HepG2 (cell line): ENCODE measurements at regions not wholly inside any gene's neighbourhood (a gene's known extent, or its start where the extent isn't known, plus 50 kb on each side); places are given as distances from the start of the nearest gene placed in this dataset.

ENCODE experiments used
- ATAC-seq: fragments of 200-7000 bp; cut with Tn5 transposase; 3 replicates; pipeline ENCODE4 v1.9.1; 2020; ENCODE audit warnings: mild to moderate bottlenecking, moderate library complexity
- BruUV-seq: library from RNA; stranded (reverse); fragments of 400-500 nt; replicated peaks from 2 replicates; lab custom pipeline; 2021; lab: Mats Ljungman, UMichigan
- CTCF ChIA-PET: fragments of 300-600 bp; formaldehyde crosslinking; extraction: SDS; loops from one replicate; lab custom pipeline; 2021; ENCODE audit warnings: low total read pairs, inconsistent platforms, low intra/inter-chr PET ratio; lab: Yijun Ruan, JAX
- POLR2A ChIA-PET: fragments of 350-600 bp; sonication (Branson Sonifier 250); formaldehyde crosslinking; loops from one replicate; lab custom pipeline; 2020; ENCODE audit warnings: antibody characterized with exemption, inconsistent platforms; lab: Yijun Ruan, JAX
- DNase-seq: peaks from one replicate; pipeline ENCODE4 v3.0.0-alpha.2; 2015; ENCODE audit warnings: low spot score
- FAIRE-seq: peaks from 3 replicates; lab custom pipeline; 2011; peaks lifted over from hg19 to GRCh38; lab: Jason Lieb, UNC
- H2AFZ ChIP-seq: one replicate; pipeline ENCODE4 v1.6.1; 2011; ENCODE audit warnings: low read length, inconsistent platforms
- H3K27ac ChIP-seq: fragments of 300-600 bp; 3 replicates; pipeline ENCODE4 v1.8.0; 2011; ENCODE audit warnings: mixed run types, mild to moderate bottlenecking, mixed read lengths, low read length, inconsistent platforms; ENCODE audit not compliant: insufficient read depth; ENCODE audit errors: extremely low read length
- H3K27me3 ChIP-seq, 2 experiments: fragments of 200-600 bp in 1 of 2; 2 replicates in 1 of 2; 3 replicates in 1 of 2; pipeline versions ENCODE4 v1.6.0 to v1.8.0; 2011; ENCODE audit warnings: low read length in 2 of 2, mild to moderate bottlenecking in 2 of 2, moderate library complexity in 2 of 2, inconsistent platforms in 1 of 2; ENCODE audit not compliant: insufficient read depth in 2 of 2, control insufficient read depth in 1 of 2
- H3K36me3 ChIP-seq, 2 experiments: fragments of 200-600 bp in 1 of 2; replicated peaks in 1 of 2; 2 replicates in 1 of 2; 3 replicates in 1 of 2; pipeline versions ENCODE4 v1.5.1 to v1.8.0; 2011; ENCODE audit warnings: low read length in 2 of 2, inconsistent platforms in 1 of 2; ENCODE audit not compliant: insufficient read depth in 2 of 2, control insufficient read depth in 1 of 2
- H3K4me1 ChIP-seq: 2 replicates; pipeline ENCODE4 v1.5.1; 2012; ENCODE audit warnings: low read length, inconsistent platforms; ENCODE audit not compliant: insufficient read depth
- H3K4me2 ChIP-seq: 2 replicates; pipeline ENCODE4 v1.6.0; 2011; ENCODE audit warnings: low read depth, low read length, inconsistent platforms
- H3K4me3 ChIP-seq, 3 experiments: fragments of 200-600 bp in 1 of 3; sonication (generic), shearing (Covaris generic) in 1 of 3; replicated peaks in 1 of 3; 2 replicates each; pipeline ENCODE4 v1.5.1; 2011 to 2016; ENCODE audit warnings: low read length in 3 of 3, inconsistent platforms in 2 of 3, low read depth in 2 of 3, mild to moderate bottlenecking in 2 of 3, control low read depth in 1 of 3, mixed read lengths in 1 of 3; ENCODE audit not compliant: insufficient read depth in 1 of 3
- H3K79me2 ChIP-seq: one replicate; pipeline ENCODE4 v1.6.1; 2011; ENCODE audit warnings: low read length, inconsistent platforms; ENCODE audit not compliant: insufficient read depth
- H3K9ac ChIP-seq: 2 replicates; pipeline ENCODE4 v1.6.0; 2011; ENCODE audit warnings: mild to moderate bottlenecking, low read depth, low read length, inconsistent platforms; ENCODE audit not compliant: insufficient read depth
- H3K9me3 ChIP-seq: 2 replicates; pipeline ENCODE4 v1.5.1; 2012; ENCODE audit warnings: mild to moderate bottlenecking, low read length
- H4K20me1 ChIP-seq: 2 replicates; pipeline ENCODE4 v1.6.0; 2011; ENCODE audit warnings: inconsistent platforms, mild to moderate bottlenecking, low read length, moderate library complexity; ENCODE audit not compliant: insufficient read depth
- ARID2 ChIP-seq: sonication (generic); formaldehyde crosslinking; IDR thresholded peaks from 2 replicates; pipeline ENCODE4 v1.8.1; 2022; ENCODE audit warnings: mild to moderate bottlenecking, missing genetic modification reagents, borderline replicate concordance
- BCL3 ChIP-seq: sonication (generic); formaldehyde crosslinking; IDR thresholded peaks from 2 replicates; pipeline ENCODE4 v1.5.1; 2020; ENCODE audit warnings: mild to moderate bottlenecking, missing genetic modification reagents, moderate library complexity
- ELK4 ChIP-seq: sonication (generic); formaldehyde crosslinking; IDR thresholded peaks from 2 replicates; pipeline ENCODE4 v1.9.0; 2021; ENCODE audit warnings: missing genetic modification reagents, borderline replicate concordance
- HOXA7 ChIP-seq: sonication (generic); formaldehyde crosslinking; IDR thresholded peaks from 2 replicates; pipeline ENCODE4 v1.8.1; 2022; ENCODE audit warnings: mild to moderate bottlenecking, missing genetic modification reagents, moderate library complexity
- MAZ ChIP-seq, 2 experiments: sonication (generic) in 1 of 2; formaldehyde crosslinking in 1 of 2; IDR thresholded peaks; 2 replicates each; pipeline versions ENCODE4 v1.5.0 to v1.6.1; 2012 to 2020; ENCODE audit warnings: low read depth in 2 of 2, mild to moderate bottlenecking in 2 of 2, borderline replicate concordance in 1 of 2, improper control_type of control experiment in 1 of 2, low read length in 1 of 2, missing genetic modification reagents in 1 of 2, moderate library complexity in 1 of 2
- NR2F2 ChIP-seq: IDR thresholded peaks from 2 replicates; pipeline ENCODE4 v1.6.1; 2012; ENCODE audit warnings: low read depth, inconsistent platforms, borderline replicate concordance
- RELA ChIP-seq: sonication (generic); formaldehyde crosslinking; IDR thresholded peaks from 2 replicates; pipeline ENCODE4 v1.4.0; 2020; ENCODE audit warnings: missing genetic modification reagents
- RERE ChIP-seq: IDR thresholded peaks from 2 replicates; pipeline ENCODE4 v1.6.1; 2016; ENCODE audit warnings: low read depth, missing genetic modification reagents, missing compliant biosample characterization
- SMC3 ChIP-seq: IDR thresholded peaks from 2 replicates; pipeline ENCODE4 v1.6.1; 2011; ENCODE audit warnings: low read length, improper control_type of control experiment
- TARDBP ChIP-seq: sonication (generic); formaldehyde crosslinking; IDR thresholded peaks from 2 replicates; pipeline ENCODE4 v1.8.0; 2022; ENCODE audit warnings: mild to moderate bottlenecking, missing genetic modification reagents
- TEAD2 ChIP-seq: sonication (generic); formaldehyde crosslinking; IDR thresholded peaks from 2 replicates; pipeline ENCODE4 v1.9.0; 2021; ENCODE audit warnings: missing genetic modification reagents
- ZNF432 ChIP-seq: sonication (generic); formaldehyde crosslinking; IDR thresholded peaks from 2 replicates; pipeline ENCODE4 v1.5.0; 2020; ENCODE audit warnings: missing genetic modification reagents, mild to moderate bottlenecking, borderline replicate concordance
- ZNF501 ChIP-seq: sonication (generic); formaldehyde crosslinking; IDR thresholded peaks from 2 replicates; pipeline ENCODE4 v1.5.1; 2020; ENCODE audit warnings: mild to moderate bottlenecking, moderate library complexity, missing genetic modification reagents
- ZNF567 ChIP-seq: sonication (generic); formaldehyde crosslinking; IDR thresholded peaks from 2 replicates; pipeline ENCODE4 v1.8.1; 2023; ENCODE audit warnings: mild to moderate bottlenecking, missing genetic modification reagents, borderline replicate concordance
- ZNF678 ChIP-seq: sonication (generic); formaldehyde crosslinking; IDR thresholded peaks from 2 replicates; pipeline ENCODE4 v1.4.0; 2020; ENCODE audit warnings: mild to moderate bottlenecking, missing genetic modification reagents
- WGBS: methylation state at CpG from one replicate; pipeline ENCODE4 v1.1.6; 2017; ENCODE audit warnings: low lambda C conversion rate; 5-methylcytosine and 5-hydroxymethylcytosine counted together
- in situ Hi-C: cut with HindIII; loops from 2 replicates; pipeline ENCODE4 v1.10.0; 2017; ENCODE audit warnings: low pct_unique_long_range_greater_than_20kb; ENCODE audit not compliant: extremely low pct_ligation_motif_present
- intact Hi-C: fragments of 100-400 bp; cut with micrococcal nuclease; formaldehyde crosslinking; loops from one replicate; pipeline ENCODE4 v1.10.0; 2022; ENCODE audit not compliant: unreplicated experiment
- TF ChIP-seq, protein P1 (sequence below): sonication (generic); formaldehyde crosslinking; IDR thresholded peaks from 2 replicates; pipeline ENCODE4 v1.5.0; 2020; ENCODE audit warnings: missing genetic modification reagents, mild to moderate bottlenecking, borderline replicate concordance

- no peak for DNase-seq
- no peaks in the 10 kb centered on the region for H3K9me3 ChIP-seq
- FAIRE-seq: no peak
- H3K4me1 ChIP-seq: peaks cover 9% of the 10 kb centered on the region; the same call in 1 of the 2 replicates
- no TSS peak for BruUV-seq
- in situ Hi-C loops (no loop called here), intact Hi-C loops (no loop called here)
- no peak overlapping the region for H3K4me3 ChIP-seq
- H2AFZ ChIP-seq: no peak overlapping the region
- no peak overlapping the region for H3K27ac ChIP-seq
- peaks cover 1 to 15% of the 10 kb centered on the region in 2 experiments; a peak in 4 of 5 replicates for H3K27me3 ChIP-seq
- no peaks in the 10 kb centered on the region for H3K79me2 ChIP-seq
- H3K4me2 ChIP-seq: no peak overlapping the region
- no peaks in the 10 kb centered on the region for H4K20me1 ChIP-seq
- POLR2A ChIA-PET: interaction anchor here (1.2 kb wide), 1 partner anchor 152 kb away, joined by 4 read pairs; the partner anchor contains the start of genes RPL27A and TRIM66
- no peaks in the 10 kb centered on the region for H3K36me3 ChIP-seq
- H3K9ac ChIP-seq: no peak overlapping the region
- CTCF ChIA-PET: no interaction called here
- WGBS: 90% methylated on average over 5 of the region's 5 CpGs
- ATAC-seq: no peak
- TF ChIP-seq ZNF567 (CRISPR knock-in tag): no peak
- TF ChIP-seq HOXA7 (CRISPR knock-in tag): no peak
- TF ChIP-seq ZNF432 (CRISPR knock-in tag): no peak
- TF ChIP-seq TARDBP (CRISPR knock-in tag): no peak
- TF ChIP-seq RERE (CRISPR knock-in tag): no peak
- no peak for TF ChIP-seq ZNF501 (CRISPR knock-in tag)
- TF ChIP-seq, protein P1, sequence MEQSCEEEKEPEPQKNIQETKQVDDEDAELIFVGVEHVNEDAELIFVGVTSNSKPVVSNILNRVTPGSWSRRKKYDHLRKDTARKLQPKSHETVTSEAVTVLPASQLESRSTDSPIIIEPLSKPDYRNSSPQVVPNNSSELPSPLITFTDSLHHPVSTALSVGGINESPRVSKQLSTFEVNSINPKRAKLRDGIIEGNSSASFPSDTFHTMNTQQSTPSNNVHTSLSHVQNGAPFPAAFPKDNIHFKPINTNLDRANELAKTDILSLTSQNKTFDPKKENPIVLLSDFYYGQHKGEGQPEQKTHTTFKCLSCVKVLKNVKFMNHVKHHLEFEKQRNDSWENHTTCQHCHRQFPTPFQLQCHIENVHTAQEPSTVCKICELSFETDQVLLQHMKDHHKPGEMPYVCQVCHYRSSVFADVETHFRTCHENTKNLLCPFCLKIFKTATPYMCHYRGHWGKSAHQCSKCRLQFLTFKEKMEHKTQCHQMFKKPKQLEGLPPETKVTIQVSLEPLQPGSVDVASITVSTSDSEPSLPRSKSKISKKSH: no peak
- no peak for TF ChIP-seq BCL3 (CRISPR knock-in tag)
- TF ChIP-seq SMC3: no peak
- no peak for TF ChIP-seq ARID2 (CRISPR knock-in tag)
- no peak for TF ChIP-seq NR2F2
- TF ChIP-seq ZNF678: no peak
- TF ChIP-seq ELK4 (CRISPR knock-in tag): no peak
- no peak for TF ChIP-seq RELA (CRISPR knock-in tag)
- TF ChIP-seq TEAD2: no peak
- TF ChIP-seq MAZ (IDR thresholded peaks at IDR 0.05; ENCODE audit: borderline replicate concordance, low read depth, low read length): no peak
- TF ChIP-seq MAZ (CRISPR knock-in tag; IDR thresholded peaks at IDR 0.05; ENCODE audit: low read depth): no peak
Observed at GRCh38 chr11:8834379-8834778, 76.6 kb upstream of the AKIP1 start.
